ENCODE measurements at regions not wholly inside any gene's neighbourhood (a gene's known extent, or its start where the extent isn't known, plus 50 kb on each side); places are given as distances from the start of the nearest gene placed in this dataset.

DNA sequence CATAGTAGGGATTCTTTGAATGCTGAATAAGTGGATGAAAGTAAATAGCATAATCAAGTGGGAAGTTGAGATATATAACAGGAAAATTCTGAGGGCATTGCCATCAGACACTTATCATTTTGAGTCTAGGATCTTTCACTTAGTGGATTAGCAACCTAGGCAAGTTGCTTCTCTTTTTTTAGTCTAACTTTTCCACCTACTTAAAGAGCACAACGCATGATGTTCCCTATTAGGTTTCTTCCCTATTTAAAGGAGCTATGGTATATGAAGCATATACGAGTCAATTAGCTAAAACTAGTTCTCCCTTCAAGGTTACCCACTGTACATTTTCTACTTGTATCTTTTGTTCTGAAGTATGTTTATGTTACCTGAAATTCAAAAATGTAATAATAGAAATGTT, 67.1 kb upstream of the HS3ST1 start:
- peak; percentile 56 to 65 for DNase-seq

GRCh38 chr4:11495291-11495690, 66.6 kb upstream of the HS3ST1 start:
- no peak for DNase-seq

GRCh38 chr4:11494232-11494631, 65.5 kb upstream of the HS3ST1 start:
- DNase-seq: no peak

- DNase-seq: peak; percentile 78 to 93
Measured at GRCh38 chr4:11489453-11490083, 60.9 kb upstream of the HS3ST1 start.

GRCh38 chr4:11488657-11489452, 60.2 kb upstream of the HS3ST1 start:
- DNase-seq: no peak

- peak in 1 of 2 donors; percentile 35 for DNase-seq
Measured at GRCh38 chr4:11487868-11488544, 59.3 kb upstream of the HS3ST1 start.

GRCh38 chr4:11487139-11487538, 58.4 kb upstream of the HS3ST1 start:
- DNase-seq: no peak

DNA sequence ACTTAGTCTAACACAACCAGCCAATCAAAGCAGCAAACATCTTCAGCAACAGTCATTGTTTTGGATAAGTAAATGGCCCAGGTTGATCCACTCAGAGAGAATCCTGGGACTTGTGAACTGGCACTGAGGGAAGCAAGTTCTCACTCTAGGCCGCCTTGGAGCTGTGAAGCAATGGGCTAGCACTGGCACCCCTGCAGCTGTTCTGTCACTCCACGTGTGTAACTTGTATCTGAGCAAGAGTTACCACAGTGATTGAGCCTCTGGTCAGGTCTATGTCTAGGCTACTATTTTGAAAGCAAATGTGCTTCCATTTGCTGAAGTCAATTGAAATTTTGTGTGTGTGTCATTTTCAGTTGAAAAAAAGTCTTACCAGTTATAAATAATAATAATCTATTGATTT, 57.2 kb upstream of the HS3ST1 start:
- DNase-seq: no peak

DNA sequence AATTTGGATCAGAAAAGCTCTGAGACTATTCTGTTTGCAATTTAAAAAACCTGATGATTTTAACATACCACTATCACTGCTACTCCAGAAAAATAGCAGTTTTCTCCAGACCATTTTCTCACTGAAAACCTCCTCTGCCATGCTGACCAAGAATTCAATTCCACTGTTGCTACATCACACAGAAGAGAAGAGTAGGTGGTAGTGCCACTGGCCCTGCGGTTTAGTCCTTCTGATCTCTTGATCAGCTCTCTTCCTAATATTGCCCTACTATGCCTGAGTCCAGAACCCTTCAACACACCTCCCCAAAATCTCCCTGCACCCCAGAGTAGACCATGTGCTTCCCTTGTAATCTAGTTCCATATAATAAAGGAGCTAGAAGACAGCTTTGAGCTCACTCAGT, 55.8 kb upstream of the HS3ST1 start:
- DNase-seq: peak; percentile 37 to 70

- peak; percentile 63 to 77 for DNase-seq
Measured at GRCh38 chr4:11483046-11483445, 54.4 kb upstream of the HS3ST1 start.

GRCh38 chr4:11480683-11481082, 52.0 kb upstream of the HS3ST1 start:
- peak; percentile 90 to 96 for DNase-seq

Measured in inflammatory macrophage treated with lipopolysaccharide for 1 hour (primary cell).